ENCODE measurements at regions not wholly inside any gene's neighbourhood (a gene's known extent, or its start where the extent isn't known, plus 50 kb on each side); places are given as distances from the start of the nearest gene placed in this dataset.

- no peak overlapping the region for H3K4me3 ChIP-seq (replicated peaks in 1 of 2; ENCODE audit: low read depth in 2 of 2, low read length in 2 of 2)
- TF ChIP-seq CTCF (IDR thresholded peaks at IDR 0.05; ENCODE audit: low read depth, low read length), result no peak
- DNase-seq (ENCODE audit: low read depth in 2 of 2), result peak; percentile 77 to 92
These were observed 115.1 kb upstream of the GPC1 start for GRCh38 chr2:240320204-240320993.

GRCh38 chr2:240322231-240322955 lies 113.1 kb upstream of the GPC1 start:
- H3K4me3 ChIP-seq (replicated peaks in 1 of 2; ENCODE audit: low read depth in 2 of 2, low read length in 2 of 2), result no peak overlapping the region
- TF ChIP-seq CTCF (IDR thresholded peaks at IDR 0.05; ENCODE audit: low read depth, low read length), result no peak
- peak; percentile 18 to 69 for DNase-seq (ENCODE audit: low read depth in 2 of 2)

- no peak for DNase-seq (ENCODE audit: low read depth in 2 of 2)
- H3K4me3 ChIP-seq (replicated peaks in 1 of 2; ENCODE audit: low read depth in 2 of 2, low read length in 2 of 2), result no peak overlapping the region
- TF ChIP-seq CTCF (IDR thresholded peaks at IDR 0.05; ENCODE audit: low read depth, low read length), result no peak
These were observed 112.5 kb upstream of the GPC1 start for GRCh38 chr2:240322991-240323390.

GRCh38 chr2:240323601-240324291 lies 111.7 kb upstream of the GPC1 start:
- no peak for TF ChIP-seq CTCF (IDR thresholded peaks at IDR 0.05; ENCODE audit: low read depth, low read length)
- H3K4me3 ChIP-seq (replicated peaks in 1 of 2; ENCODE audit: low read depth in 2 of 2, low read length in 2 of 2), result no peak overlapping the region
- DNase-seq (ENCODE audit: low read depth in 2 of 2), result no peak

- DNase-seq (ENCODE audit: low read depth in 2 of 2), result no peak
- TF ChIP-seq CTCF (IDR thresholded peaks at IDR 0.05; ENCODE audit: low read depth, low read length), result no peak
- H3K4me3 ChIP-seq (replicated peaks in 1 of 2; ENCODE audit: low read depth in 2 of 2, low read length in 2 of 2), result no peak overlapping the region
These were observed 111.0 kb upstream of the GPC1 start for GRCh38 chr2:240324312-240325015.
